GM23338 (cell line): ENCODE measurements at regions not wholly inside any gene's neighbourhood (a gene's known extent, or its start where the extent isn't known, plus 50 kb on each side); places are given as distances from the start of the nearest gene placed in this dataset.

Experiments
- CTCF ChIP-seq, 2 experiments: fragments of 200-600 bp in 1 of 2; sonication (generic) in 1 of 2; conservative IDR thresholded peaks; 2 replicates each; pipeline versions ENCODE4 v1.5.1 to v1.6.1; 2016 to 2017; ENCODE audit warnings: antibody characterized with exemption in 2 of 2, low read depth in 2 of 2, mild to moderate bottlenecking in 2 of 2, moderate library complexity in 1 of 2
- EZH2 ChIP-seq: fragments of 200-600 bp; sonication (generic); IDR thresholded peaks from one replicate; pipeline ENCODE4 v1.8.0; 2017; ENCODE audit warnings: antibody characterized with exemption, mild to moderate bottlenecking, low read depth; ENCODE audit not compliant: unreplicated experiment
- EZH2phosphoT487 ChIP-seq: fragments of 200-600 bp; sonication (generic); IDR thresholded peaks from one replicate; pipeline ENCODE4 v1.8.1; 2018; ENCODE audit warnings: antibody characterized with exemption; ENCODE audit not compliant: unreplicated experiment
- JUNB ChIP-seq: IDR thresholded peaks from one replicate; pipeline ENCODE4 v1.6.1; 2016; ENCODE audit warnings: antibody characterized with exemption; ENCODE audit not compliant: unreplicated experiment
- POLR2AphosphoS5 ChIP-seq: IDR thresholded peaks from 2 replicates; pipeline ENCODE4 v1.6.1; 2016; ENCODE audit warnings: antibody characterized with exemption, low read depth
- REST ChIP-seq: IDR thresholded peaks from one replicate; pipeline ENCODE4 v1.6.1; 2018; ENCODE audit warnings: antibody characterized with exemption; ENCODE audit not compliant: unreplicated experiment
- ZNF462 ChIP-seq: fragments of 250-450 bp; sonication (Bioruptor Pico); IDR thresholded peaks from 2 replicates; pipeline ENCODE4 v1.5.0; 2020; ENCODE audit warnings: mild to moderate bottlenecking, moderate library complexity

- TF ChIP-seq CTCF (conservative IDR thresholded peaks at IDR 0.05; ENCODE audit: low read depth in 2 of 2) (no peak), EZH2 (no peak), REST (no peak), EZH2phosphoT487 (no peak), POLR2AphosphoS5 (no peak), ZNF462 (CRISPR knock-in tag) (no peak), JUNB (no peak)
Measured at GRCh38 chr1:2940178-2940577, 81.1 kb upstream of the ACTRT2 start.
